ENCODE measurements at regions not wholly inside any gene's neighbourhood (a gene's known extent, or its start where the extent isn't known, plus 50 kb on each side); places are given as distances from the start of the nearest gene placed in this dataset.
"Not testable (repeated sequence)": the region's sequence is repeated elsewhere in the genome, so short reads cannot be mapped to it uniquely, and the experiment has no call there.

DNA sequence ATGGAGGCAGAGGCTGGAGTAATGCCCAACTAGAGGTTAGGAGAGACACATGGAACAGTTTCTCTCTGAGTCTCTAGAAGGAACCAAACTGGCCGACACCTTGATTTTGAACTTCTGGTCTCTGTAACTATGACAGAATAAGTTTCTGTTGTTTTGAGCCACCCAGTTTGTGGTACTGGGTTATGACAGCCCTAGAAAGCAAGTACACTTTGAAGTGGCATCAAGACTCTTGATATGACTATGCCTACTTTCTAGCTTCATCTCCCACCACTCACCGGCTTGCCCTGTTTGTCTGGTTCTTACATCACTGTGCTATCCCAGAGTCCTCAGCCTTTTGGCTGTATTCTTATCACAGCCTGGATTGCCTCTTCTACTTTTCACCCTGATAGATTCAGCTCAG lies 230.3 kb upstream of the USP24 start:
- no peak for DNase-seq (ENCODE audit: low spot score)

DNA sequence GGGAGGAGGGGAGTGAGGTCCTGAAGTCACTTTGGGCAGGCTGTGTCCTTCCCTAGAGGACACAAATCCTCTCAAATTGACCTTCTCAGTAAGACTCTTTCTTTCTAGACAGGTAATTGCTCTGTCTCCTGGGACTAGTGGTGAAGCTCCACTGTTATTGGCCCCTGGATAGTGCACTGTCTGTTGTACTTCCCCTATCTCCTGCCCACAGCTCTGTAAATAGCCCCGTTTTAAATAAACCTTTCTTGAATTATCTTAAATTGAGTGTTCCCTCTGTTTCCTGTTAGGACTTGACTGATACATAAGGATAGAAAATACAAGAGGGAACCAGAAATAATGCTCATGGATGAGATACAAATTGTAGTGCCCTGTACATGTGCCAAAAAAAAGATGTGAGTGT lies 229.5 kb upstream of the USP24 start:
- DNase-seq (ENCODE audit: low spot score) = no peak

DNA sequence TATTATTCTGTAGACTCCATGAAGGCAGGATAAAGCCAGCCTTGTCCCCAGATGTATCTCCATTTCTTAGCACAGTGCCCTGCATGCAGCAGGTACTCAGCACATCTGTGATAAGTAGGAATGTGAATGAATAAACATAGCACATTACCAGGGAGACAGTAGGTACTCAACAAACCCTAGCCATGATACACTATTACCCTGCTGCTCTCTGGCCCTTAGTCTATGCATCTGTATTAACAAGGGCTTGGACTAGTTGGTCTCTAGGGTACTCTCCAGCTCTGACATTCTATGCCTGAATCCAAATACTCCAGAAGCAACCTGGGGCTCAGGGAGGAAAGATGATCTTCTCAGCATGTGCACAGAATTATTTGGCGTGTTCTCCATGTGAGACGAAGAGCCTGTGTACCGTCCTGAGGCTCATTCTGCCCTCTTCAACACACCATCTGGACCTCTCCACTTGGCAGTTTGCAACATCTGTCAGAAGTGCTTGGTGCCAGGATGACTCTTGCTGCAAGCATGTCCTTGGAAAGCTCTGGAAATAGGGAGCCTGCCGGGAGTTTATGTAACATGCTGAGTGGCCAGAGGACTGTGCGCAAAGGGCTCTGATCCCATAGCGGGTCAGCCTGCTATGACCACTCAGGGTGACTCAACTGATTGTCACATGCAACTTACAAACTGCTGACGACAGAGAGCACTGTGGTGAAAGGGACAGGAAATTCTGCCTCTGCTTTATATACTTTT lies 228.2 kb upstream of the USP24 start:
- DNase-seq (ENCODE audit: low spot score) = peak; percentile 91

DNA sequence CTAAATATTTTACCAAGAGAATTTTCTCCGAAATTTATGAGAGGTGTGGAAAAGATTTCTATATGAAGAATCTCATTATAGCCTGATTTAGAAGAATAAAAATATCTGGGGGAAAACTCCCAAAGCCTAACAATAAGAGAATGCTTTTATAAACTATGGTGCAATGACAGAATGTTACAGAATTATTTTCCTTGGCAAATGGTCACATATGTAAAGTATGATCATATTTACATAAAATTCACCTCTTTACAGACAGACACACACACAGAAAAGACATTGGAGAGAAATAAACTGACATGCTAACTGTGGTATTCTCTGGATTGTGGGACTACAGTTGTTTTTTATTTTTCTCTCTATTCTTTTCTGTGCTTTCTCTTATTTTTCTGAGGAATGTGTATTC lies 226.3 kb upstream of the USP24 start:
- DNase-seq (ENCODE audit: low spot score) = no peak

DNA sequence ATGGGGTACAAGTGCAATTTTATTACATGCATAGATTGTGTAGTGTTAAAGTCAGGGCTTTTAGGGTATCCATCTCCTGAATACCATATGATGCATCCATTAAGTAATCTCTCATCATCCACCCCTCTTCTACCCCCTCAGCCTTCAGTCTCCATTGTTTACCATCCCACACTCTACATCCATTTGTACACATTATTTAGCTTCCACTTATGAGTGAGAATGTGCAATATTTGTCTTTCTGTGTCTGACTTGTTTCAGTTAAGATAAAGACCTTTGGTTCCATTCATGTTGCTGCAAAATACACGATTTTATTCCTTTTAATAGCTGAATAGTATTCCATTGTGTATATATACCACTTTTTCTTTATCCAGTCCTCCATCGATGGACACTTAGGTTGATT lies 222.5 kb upstream of the USP24 start:
- no peak for DNase-seq (ENCODE audit: low spot score)

DNA sequence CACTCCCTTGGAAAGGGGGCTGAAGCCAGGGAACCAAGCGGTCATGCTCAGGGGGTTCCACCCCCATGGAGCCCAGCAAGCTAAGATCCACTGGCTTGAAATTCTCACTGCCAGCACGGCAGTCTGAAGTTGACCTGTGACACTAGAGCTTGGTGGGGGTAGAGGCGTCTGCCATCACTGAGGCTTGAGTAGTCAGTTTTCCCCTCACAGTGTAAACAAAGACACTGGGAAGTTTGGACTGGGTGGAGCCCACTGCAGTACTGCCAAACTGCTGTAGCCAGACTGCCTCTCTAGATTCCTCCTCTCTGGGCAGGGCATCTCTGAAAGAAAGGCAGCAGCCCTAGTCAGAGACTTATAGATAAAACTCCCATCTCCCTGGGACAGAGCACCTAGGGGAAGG lies 215.6 kb upstream of the USP24 start:
- DNase-seq (ENCODE audit: low spot score) = not testable (repeated sequence)

DNA sequence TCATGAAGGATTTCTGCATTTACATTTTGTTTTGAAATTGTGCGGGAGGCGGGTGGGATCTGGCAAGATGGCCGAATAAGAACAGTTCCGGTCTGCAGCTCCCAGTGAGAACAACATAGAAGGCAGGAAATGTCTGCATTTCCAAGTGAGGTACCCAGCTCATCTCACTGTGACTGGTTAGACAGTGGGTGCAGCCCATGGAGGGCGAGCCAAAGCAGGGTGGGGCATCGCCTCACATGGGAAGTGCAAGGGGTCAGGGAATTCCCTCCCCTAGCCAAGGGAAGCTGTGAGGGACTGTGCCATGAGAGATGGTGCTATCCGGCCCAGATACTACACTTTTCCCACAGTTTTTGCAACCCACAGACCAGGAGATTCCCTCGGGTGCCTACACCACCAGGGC lies 215.0 kb upstream of the USP24 start:
- DNase-seq (ENCODE audit: low spot score) = not testable (repeated sequence)

DNA sequence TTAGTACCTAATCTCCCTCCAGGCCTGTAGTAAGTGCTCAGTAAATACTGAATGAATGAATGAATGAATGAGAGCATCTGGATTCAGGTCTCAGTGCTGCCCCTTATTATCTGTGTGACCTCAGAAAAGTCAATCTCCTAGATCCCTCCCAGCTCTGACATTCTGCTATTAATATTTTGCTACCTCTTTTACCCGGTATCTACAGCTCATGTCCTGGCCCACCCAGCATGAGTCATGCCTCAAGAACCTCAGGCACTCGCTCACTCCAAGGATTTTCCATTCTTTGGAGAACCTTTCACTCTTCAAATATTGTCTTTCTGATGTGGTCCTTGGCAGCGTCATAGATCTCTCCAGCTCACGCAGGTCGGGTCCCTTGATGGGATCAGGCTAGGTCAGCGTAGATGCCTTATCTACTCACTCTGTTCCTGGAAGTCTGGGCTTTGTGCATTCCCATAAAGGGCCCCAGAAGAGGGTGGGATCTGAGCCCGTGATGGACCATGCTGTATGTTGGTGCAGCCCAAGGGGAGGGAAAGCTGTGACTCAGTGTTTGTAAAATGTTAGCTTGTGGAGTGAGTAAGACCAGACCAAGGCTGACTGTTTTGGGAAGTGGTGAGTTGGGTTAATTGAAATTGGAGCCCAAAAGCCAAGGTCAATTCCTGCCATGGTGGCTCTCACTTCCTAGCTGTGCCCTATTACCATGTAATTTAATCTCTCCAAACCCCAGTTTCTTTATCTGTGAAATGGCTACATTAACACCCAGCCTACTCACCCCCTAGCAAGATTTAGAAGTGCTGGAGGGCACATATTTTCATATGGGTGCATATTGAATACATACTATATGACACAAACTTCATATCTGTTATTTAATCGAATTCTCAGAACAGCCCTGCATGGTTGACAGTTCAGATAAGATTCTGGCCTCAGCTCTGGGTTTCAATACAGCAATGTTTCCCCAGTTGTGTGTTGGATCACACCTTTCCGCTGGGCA lies 214.1 kb upstream of the USP24 start:
- peak; percentile 87 for DNase-seq (ENCODE audit: low spot score)

DNA sequence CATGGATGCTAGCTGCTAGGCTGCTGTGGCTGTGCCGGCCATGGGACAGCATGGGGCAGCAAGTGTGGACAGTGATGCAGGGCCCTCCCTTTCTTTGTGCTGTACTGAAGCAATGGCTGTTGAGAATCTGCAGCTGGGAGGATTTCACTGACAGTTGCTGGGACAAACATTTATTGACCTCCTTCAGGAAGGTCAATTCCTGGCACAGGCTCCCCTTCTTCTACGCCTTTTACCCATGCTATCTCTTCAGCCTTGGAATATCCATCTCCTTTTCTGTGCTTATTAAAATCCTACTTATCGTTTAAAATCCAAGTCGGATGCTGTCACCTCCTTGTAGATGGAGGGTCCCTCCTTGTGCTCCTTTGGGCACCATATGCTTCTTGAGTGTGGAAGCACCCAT lies 213.1 kb upstream of the USP24 start:
- DNase-seq (ENCODE audit: low spot score) = no peak

DNA sequence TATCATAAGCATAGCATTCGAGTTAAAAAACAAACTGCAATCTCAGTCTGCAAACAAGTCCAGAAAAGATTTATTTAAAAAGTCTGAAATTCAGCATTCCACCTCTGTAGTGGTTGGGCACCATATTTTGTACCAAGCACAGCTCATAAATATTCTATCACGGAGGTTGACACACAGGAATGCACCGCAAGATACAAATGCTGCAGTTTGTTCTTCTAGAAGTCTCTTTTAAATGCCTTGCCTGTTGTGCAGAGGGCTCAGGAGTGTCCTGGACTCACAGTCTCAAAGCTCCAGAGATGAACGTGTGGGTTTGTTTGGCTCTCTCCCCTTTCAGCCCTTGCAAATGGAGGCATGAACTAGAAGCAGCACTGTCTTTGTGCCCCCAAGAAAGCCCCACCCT lies 212.4 kb upstream of the USP24 start:
- DNase-seq (ENCODE audit: low spot score) = peak; percentile 36

DNA sequence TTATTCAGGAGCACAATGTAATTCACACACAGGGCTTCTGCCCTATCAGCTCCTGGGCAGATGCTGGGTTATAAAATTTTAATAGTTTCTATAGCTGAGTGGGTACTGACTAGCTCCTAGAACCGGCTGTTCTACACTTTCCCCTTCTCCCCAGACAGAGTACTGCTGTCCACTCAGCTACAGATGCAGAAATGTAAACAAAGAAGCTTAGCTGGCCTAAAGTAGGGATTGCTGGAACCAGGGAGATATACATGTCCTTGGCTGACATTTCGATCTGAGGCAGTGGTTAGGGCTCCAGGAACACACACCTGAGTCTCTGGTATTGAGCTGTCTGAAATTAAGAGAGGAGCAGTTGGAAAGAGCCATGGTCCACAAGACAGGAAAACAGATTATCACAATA lies 211.5 kb upstream of the USP24 start:
- no peak for DNase-seq (ENCODE audit: low spot score)

DNA sequence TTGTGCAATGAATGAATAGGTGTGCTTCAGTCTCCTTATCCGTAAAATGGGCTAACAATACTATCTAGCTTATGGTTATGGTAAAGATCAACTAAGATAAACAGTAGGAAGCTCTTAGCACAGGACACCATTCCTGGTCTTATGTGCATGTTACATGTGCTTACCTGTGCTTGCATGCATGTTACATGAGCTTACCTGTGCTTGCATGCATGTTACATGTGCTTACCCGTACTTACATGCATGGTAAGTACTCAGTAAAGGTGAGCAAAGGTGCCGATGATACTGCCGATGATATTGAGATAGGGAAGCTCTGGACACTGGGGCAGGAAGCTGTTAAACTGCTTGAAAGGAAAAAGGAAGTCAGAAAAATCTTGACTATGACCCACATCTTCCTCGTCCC lies 211.0 kb upstream of the USP24 start:
- no peak for DNase-seq (ENCODE audit: low spot score)

DNA sequence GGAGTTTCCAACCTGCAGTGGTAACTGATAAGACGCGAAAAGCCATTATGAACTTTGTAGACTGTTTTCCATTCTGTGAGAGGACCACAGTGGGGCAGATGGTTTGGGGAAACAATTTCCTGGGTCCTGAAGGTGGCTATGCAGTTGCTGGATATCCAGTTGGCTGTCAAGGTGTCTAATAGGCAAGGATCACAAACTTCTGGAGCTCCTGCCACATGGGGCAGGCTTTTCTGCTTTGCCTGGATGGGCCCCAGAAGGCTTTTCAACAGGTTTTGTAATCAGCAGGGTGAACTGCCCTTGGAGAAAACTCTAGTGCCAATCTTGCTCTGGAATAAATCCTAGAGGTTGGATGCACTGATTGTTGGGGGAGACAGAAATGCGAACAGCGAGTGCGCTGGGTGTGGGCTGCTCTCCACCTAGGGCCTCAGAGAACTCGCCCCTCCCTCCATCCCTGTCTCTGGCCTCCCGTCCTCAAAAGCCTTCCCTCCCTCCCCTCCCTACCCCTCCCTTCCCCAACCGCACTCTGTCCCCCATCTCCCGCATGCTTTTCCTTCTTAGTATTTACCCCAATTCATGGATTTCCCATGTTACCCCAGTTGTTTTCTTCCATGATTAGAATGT lies 210.3 kb upstream of the USP24 start:
- no peak for DNase-seq (ENCODE audit: low spot score)

DNA sequence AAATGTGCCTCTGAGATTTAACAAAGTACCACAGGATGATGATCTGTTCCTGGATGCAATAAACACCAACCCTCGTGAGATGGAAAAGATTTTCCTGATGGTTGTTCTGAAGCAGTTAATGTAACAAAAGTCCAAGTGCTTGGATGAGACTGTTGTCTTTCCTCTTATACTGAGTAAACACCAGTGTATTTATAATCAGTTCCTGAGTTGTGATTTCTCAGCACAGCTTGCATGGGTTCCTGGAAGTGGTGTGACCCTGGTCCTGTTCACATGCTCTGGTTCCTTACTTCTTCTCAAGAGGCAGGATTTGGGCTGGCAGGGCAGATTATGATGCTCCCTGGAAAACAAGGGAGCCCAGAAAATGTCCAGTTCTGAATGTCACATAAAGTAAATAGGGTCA lies 208.2 kb upstream of the USP24 start:
- DNase-seq (ENCODE audit: low spot score) = no peak

DNA sequence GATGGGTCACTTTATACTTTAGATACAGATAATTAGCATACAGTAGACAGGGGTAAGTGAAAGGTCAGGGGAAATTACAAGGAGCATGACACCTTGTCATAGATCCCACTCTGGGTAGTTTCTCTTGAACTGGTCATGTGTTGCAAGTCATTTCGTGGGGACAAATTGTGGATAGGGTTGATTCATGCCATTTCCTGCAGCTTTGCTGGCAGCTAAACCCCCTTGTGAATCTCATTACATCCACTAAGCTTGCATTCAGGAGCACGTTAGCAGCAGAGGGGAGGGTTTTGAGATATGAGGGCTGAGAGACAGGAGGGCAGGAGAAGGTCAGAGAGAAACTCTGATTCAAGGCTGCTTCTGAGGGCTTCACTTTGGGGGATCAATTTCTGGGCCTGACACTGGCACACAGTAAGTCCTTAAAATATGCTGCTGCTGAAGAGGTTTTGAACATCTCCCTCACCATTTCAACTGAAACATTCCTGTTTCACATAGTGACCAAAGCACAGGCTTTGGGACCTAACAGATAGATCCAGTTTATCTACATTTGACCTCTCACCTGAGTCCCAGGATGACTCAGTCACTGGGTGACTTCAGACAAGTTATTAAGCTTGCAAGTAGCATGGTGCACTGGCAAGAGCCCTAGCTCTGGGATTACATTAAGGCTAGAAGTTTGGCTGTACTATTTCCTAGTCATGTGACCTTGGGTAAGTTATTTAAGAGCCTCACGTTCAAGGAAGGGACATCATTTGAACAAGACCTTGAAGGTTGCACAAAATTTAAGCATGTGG lies 206.0 kb upstream of the USP24 start:
- DNase-seq (ENCODE audit: low spot score) = no peak

DNA sequence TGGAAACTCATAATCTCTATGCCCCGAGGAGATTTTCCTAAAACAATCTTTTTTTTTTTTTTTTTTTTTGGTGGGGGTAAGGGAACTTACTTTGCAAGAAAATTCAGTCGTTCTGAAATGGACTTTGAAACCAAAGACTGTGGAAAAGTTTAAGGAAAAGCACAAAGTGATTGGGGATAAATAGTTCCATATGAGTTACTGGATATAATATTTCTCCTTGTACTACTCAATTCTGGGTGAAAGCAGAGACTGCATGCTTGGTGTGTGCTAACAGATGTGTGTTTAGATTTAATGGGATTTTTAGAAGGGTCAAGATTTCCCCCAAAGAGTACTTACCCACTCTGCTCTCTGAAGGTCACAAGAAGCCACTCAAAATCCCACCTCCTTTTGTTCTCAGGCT lies 204.9 kb upstream of the USP24 start:
- no peak for DNase-seq (ENCODE audit: low spot score)

DNA sequence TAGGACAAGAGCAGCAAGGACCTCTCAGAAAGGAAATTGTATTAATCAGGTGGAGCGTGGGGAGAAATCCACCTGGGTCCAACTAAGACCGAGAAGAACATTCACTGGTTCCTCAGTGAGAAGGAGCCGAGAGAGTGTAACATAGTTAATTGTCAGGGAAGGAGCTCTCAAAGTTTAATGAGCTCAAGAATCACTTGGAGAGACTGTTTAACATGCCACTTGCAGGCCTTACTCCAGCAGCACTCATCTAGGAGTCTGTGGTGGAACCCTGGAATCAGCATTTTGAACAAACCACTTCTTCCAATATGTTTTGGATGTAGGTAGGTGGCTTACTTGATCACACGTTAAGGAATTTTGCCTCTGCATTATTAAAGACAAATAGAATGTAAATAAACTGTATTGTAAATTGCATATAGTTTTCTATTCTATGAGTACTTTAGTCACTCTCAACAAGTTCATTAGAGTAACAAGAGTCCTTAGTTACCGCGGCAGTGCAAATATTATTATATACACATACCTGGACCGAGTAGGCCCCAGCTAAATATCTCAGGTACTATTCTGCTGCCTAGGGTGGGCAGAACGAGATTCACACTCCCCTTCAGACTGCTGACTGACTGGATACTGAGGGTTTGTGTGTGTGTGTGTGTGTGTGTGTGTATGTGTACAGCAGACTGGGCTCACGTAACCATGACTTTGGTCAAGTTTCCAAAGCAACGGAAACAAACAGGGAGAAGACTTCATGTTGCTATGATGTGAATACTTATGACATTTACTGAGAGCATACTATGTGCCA lies 203.2 kb upstream of the USP24 start:
- no peak for DNase-seq (ENCODE audit: low spot score)

DNA sequence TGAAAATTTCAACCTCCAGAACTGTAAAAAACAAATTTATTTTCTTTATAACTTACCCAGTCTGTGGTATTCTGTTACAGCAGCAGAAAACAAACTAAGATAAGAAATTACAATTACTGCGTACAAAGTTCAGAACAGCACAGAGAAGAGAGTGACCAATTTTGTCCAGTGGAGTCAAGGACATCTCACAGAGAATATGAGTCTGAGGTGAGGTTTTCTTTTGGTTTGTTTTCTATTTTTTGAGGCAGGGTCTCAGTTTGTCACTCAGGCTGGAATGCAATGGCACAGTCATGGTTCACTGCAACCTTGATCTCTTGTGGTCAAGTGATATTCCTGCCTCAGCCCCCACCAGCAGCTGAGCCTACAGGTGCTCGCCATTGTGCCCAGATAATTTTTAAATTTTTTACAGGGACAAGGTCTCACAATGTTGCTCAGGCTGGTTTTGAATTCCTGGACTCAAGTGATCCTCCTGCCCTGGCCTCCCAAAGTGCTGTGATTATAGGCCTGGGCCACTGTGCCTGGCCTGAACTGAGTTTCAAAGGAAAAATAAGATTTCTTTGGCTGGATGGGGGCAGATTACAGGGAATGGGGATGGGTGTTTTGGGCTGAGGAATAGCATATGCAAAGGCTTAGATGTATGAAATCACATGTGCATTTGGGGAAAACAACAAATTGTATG lies 201.1 kb upstream of the USP24 start:
- DNase-seq (ENCODE audit: low spot score) = no peak

DNA sequence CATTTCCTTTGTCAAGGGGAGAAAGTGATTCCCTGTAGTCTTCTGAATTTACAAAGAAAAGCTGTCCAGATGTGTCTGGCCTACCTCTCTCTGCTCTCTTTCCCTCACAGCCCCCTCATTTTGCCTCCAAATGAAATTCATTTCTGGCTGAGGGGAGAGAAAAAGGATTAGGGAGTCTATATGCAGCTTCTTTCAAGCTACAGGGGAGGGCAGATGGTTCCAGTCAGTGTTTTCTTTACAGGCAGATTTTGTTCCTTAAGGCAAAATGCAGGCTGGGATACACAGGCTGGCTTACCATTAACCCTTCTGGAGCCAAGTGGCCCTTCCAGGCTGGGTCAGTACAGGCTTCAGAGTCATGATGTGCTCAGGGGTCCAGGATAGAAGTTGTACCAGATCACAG lies 198.1 kb upstream of the USP24 start:
- no peak for DNase-seq (ENCODE audit: low spot score)

DNA sequence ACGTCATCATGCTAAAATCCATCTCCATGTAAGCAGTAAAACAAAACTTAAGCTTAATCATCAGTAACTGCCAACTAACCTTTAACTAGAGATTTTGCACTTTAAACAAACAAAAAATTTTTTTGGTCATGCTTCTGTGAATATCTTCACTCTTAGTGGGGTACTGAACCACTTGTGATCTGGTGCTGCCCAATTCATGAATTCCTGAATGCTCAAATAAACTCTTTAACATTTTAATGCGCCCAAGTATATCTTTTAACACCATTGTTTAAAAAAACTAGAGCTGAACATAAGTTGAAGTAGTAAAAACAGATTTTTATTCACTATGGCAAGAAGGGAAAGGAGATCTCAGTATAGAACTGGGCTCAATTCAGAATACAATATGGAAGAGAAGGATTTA lies 196.9 kb upstream of the USP24 start:
- no peak for DNase-seq (ENCODE audit: low spot score)

Measured in GM03348 (cell line).